ENCODE measurements at regions not wholly inside any gene's neighbourhood (a gene's known extent, or its start where the extent isn't known, plus 50 kb on each side); places are given as distances from the start of the nearest gene placed in this dataset.
"Not testable (repeated sequence)": the region's sequence is repeated elsewhere in the genome, so short reads cannot be mapped to it uniquely, and the experiment has no call there.

DNA sequence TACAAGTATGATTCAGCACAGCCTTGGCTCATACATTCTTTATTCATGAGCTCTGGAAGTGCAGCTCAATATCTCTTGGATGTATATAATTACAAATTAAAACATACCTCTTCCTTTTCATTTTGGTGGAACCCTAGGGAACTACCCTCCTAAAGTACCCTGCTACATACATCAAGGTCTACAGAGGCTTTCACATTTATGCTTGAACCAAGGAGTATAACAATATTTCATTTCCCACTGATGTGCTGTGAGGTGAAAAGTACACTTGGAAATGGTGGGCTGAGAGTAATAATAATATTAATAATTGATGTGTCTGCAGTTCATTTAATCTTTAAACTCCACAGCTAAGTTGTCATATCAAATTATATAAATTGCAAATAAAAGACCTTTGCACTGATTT, 142.2 kb upstream of the LRRC3B start:
- no peak overlapping the region for H3K4me3 ChIP-seq (ENCODE audit: low read length)
- DNase-seq, result no peak
- no peak overlapping the region for H3K4ac ChIP-seq (ENCODE audit: low read depth, low read length)
- H4K8ac ChIP-seq (ENCODE audit: low read depth, low read length), result no peak overlapping the region
- no peaks in the 10 kb centered on the region for H3K36me3 ChIP-seq (ENCODE audit: control insufficient read depth, insufficient read depth, low read length)
- H3K79me2 ChIP-seq (ENCODE audit: control insufficient read depth, insufficient read depth, low read length), result no peaks in the 10 kb centered on the region
- no peak overlapping the region for H4K5ac ChIP-seq (ENCODE audit: low read length)
- H3K79me1 ChIP-seq (ENCODE audit: low read length), result no peaks in the 10 kb centered on the region
- H3K4me2 ChIP-seq (ENCODE audit: low read length), result no peak overlapping the region
- H3K9ac ChIP-seq (ENCODE audit: low read length), result no peak overlapping the region
- no peak overlapping the region for H2AK5ac ChIP-seq (ENCODE audit: low read length)
- no peak overlapping the region for H3K56ac ChIP-seq (ENCODE audit: low read length)
- H2BK5ac ChIP-seq (ENCODE audit: low read length), result no peak overlapping the region
- no peak overlapping the region for H2BK120ac ChIP-seq (ENCODE audit: low read depth, low read length)
- no peak overlapping the region for H2BK15ac ChIP-seq (replicated peaks; ENCODE audit: low read depth)
- no peaks in the 10 kb centered on the region for H3K27me3 ChIP-seq (ENCODE audit: insufficient read depth, low read length, poor library complexity)
- no peak overlapping the region for H3K18ac ChIP-seq (ENCODE audit: low read length)
- H3K4me1 ChIP-seq (ENCODE audit: control insufficient read depth, low read depth, low read length), result no peaks in the 10 kb centered on the region
- H3K27ac ChIP-seq (ENCODE audit: low read depth, low read length), result no peak overlapping the region
- no peak overlapping the region for H3K23ac ChIP-seq (ENCODE audit: low read length)

DNA sequence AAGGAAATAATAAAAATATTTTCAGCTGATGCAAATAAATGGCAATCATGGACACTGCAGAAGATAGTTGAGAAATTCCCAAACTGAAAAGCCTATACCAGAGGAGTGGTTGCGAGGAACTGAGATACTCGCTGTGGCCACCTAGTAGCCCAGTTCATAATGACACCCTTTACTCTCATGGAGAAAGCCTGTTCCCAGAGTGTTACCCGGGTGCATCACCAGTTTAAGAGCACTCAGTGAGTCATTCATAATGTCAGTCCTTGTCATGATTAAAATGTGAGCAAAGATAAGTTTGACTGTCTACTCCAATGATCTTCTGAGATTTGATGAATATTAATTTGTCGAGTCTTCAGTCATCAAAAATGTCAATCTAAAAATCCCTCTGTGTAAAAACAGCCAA, 138.4 kb upstream of the LRRC3B start:
- Histone ChIP-seq H3K23ac (ENCODE audit: low read length) (no peak overlapping the region), H3K4me2 (ENCODE audit: low read length) (no peak overlapping the region), H2BK120ac (ENCODE audit: low read depth, low read length) (no peak overlapping the region), H3K36me3 (ENCODE audit: control insufficient read depth, insufficient read depth, low read length) (no peaks in the 10 kb centered on the region), H3K79me2 (ENCODE audit: control insufficient read depth, insufficient read depth, low read length) (no peaks in the 10 kb centered on the region), H3K9ac (ENCODE audit: low read length) (no peak overlapping the region), H4K8ac (ENCODE audit: low read depth, low read length) (no peak overlapping the region), H3K79me1 (ENCODE audit: low read length) (no peaks in the 10 kb centered on the region), H3K4me3 (ENCODE audit: low read length) (no peak overlapping the region), H2BK15ac (replicated peaks; ENCODE audit: low read depth) (no peak overlapping the region), H3K18ac (ENCODE audit: low read length) (no peak overlapping the region), H3K4ac (ENCODE audit: low read depth, low read length) (no peak overlapping the region), H3K56ac (ENCODE audit: low read length) (no peak overlapping the region), H2AK5ac (ENCODE audit: low read length) (no peak overlapping the region), H2BK5ac (ENCODE audit: low read length) (no peak overlapping the region), H3K27ac (ENCODE audit: low read depth, low read length) (no peak overlapping the region), H4K5ac (ENCODE audit: low read length) (no peak overlapping the region), H3K4me1 (ENCODE audit: control insufficient read depth, low read depth, low read length) (no peaks in the 10 kb centered on the region), H3K27me3 (ENCODE audit: insufficient read depth, low read length, poor library complexity) (no peaks in the 10 kb centered on the region)
- WGBS (ENCODE audit: extremely low coverage, insufficient coverage, low lambda C conversion rate), result no CpG with 5 or more reads among the region's 4 CpGs
- peak; percentile 78 for DNase-seq

DNA sequence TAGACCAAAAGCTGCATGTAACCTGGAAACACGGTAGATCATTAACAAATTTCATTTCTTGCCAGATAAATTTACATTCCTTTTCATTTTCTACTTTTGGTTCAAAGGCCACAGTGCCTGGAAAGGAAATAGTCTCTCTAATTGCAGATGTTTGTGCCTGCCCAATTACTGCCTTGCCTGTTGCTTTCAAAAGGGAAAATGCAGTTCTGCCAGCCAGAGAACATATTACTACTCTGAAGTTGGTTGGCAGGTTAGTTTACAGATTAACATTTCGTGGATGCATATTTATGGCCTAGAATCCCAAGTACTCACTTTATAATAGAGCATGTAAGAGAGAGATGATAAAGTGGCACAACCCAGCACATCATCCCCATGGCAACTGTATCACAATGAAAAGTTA, 124.3 kb upstream of the LRRC3B start:
- no peaks in the 10 kb centered on the region for H3K36me3 ChIP-seq (ENCODE audit: control insufficient read depth, insufficient read depth, low read length)

DNA sequence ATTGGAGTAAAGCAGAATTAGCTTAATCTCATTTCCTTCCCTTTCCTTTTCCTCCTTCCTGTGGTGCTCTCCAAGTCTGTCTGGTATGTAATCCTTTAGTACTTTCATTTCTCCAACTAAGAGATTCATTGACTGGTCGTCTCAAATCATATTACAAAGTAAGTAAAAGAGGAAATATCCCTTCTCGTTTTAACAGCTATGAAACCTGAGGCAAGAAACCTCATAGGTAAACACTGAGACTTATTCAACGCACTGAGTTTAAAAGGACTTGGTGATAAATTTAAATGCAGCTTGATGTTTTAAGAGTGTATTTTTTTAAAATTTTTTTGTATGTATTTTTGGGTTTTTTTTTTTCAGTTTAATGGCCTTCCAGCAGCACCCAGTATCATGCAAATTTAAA, 117.2 kb upstream of the LRRC3B start:
- Histone ChIP-seq H3K23ac (ENCODE audit: low read length) (no peak overlapping the region), H3K36me3 (ENCODE audit: control insufficient read depth, insufficient read depth, low read length) (no peaks in the 10 kb centered on the region), H3K18ac (ENCODE audit: low read length) (no peak overlapping the region), H3K79me2 (ENCODE audit: control insufficient read depth, insufficient read depth, low read length) (no peaks in the 10 kb centered on the region), H2BK5ac (ENCODE audit: low read length) (no peak overlapping the region), H3K27me3 (ENCODE audit: insufficient read depth, low read length, poor library complexity) (no peaks in the 10 kb centered on the region), H3K4ac (ENCODE audit: low read depth, low read length) (no peak overlapping the region), H4K8ac (ENCODE audit: low read depth, low read length) (no peak overlapping the region), H3K4me3 (ENCODE audit: low read length) (no peak overlapping the region), H2BK120ac (ENCODE audit: low read depth, low read length) (no peak overlapping the region), H3K4me1 (ENCODE audit: control insufficient read depth, low read depth, low read length) (no peaks in the 10 kb centered on the region), H2BK15ac (replicated peaks; ENCODE audit: low read depth) (no peak overlapping the region), H2AK5ac (ENCODE audit: low read length) (no peak overlapping the region), H3K9ac (ENCODE audit: low read length) (no peak overlapping the region), H3K4me2 (ENCODE audit: low read length) (no peak overlapping the region), H3K27ac (ENCODE audit: low read depth, low read length) (no peak overlapping the region), H3K56ac (ENCODE audit: low read length) (no peak overlapping the region), H4K5ac (ENCODE audit: low read length) (no peak overlapping the region), H3K79me1 (ENCODE audit: low read length) (no peaks in the 10 kb centered on the region)
- no peak for DNase-seq
- no CpG with 5 or more reads among the region's 3 CpGs for WGBS (ENCODE audit: extremely low coverage, insufficient coverage, low lambda C conversion rate)

More for the DNA sequence above, 124.3 kb upstream of the LRRC3B start:
- H2AK5ac ChIP-seq (ENCODE audit: low read length), result no peak overlapping the region
- no peak overlapping the region for H3K27ac ChIP-seq (ENCODE audit: low read depth, low read length)
- H2BK15ac ChIP-seq (replicated peaks; ENCODE audit: low read depth), result no peak overlapping the region
- no peaks in the 10 kb centered on the region for H3K79me1 ChIP-seq (ENCODE audit: low read length)
- no peaks in the 10 kb centered on the region for H3K79me2 ChIP-seq (ENCODE audit: control insufficient read depth, insufficient read depth, low read length)
- no peak overlapping the region for H2BK5ac ChIP-seq (ENCODE audit: low read length)
- no peaks in the 10 kb centered on the region for H3K27me3 ChIP-seq (ENCODE audit: insufficient read depth, low read length, poor library complexity)
- H3K18ac ChIP-seq (ENCODE audit: low read length), result no peak overlapping the region
- no CpG with 5 or more reads among the region's 2 CpGs for WGBS (ENCODE audit: extremely low coverage, insufficient coverage, low lambda C conversion rate)
- no peak overlapping the region for H3K4ac ChIP-seq (ENCODE audit: low read depth, low read length)
- H3K9ac ChIP-seq (ENCODE audit: low read length), result no peak overlapping the region
- no peak overlapping the region for H4K8ac ChIP-seq (ENCODE audit: low read depth, low read length)
- no peak for DNase-seq
- H4K5ac ChIP-seq (ENCODE audit: low read length), result no peak overlapping the region
- H3K23ac ChIP-seq (ENCODE audit: low read length), result no peak overlapping the region
- no peak overlapping the region for H3K4me3 ChIP-seq (ENCODE audit: low read length)
- H3K4me2 ChIP-seq (ENCODE audit: low read length), result no peak overlapping the region
- no peak overlapping the region for H3K56ac ChIP-seq (ENCODE audit: low read length)
- no peaks in the 10 kb centered on the region for H3K4me1 ChIP-seq (ENCODE audit: control insufficient read depth, low read depth, low read length)
- no peak overlapping the region for H2BK120ac ChIP-seq (ENCODE audit: low read depth, low read length)

DNA sequence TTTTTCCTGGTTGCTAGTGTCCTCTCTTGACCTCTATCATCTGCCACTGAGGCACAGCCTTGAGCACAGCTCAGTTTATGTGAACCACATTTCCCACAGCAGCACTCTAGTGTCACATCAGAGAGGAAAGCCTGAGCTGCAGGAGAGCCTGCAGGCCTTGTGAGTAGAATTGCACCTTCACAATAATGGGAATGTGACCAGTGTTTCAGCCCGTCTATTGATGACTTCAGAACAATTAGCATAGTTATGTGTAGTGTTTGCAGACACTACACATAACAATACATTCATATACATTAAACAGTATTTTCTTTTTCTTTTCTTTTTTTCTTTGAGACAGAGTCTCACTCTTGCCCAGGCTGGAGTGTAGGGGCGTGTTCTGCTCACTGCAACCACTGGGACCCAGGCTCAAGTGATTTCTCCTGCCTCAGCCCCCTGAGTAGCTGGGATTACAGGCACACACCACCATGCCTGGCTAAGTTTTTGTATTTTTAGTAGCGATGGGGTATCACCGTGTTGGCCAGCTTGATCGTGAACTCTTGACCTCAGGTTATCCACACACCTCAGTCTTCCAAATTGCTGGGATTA, 108.0 kb upstream of the LRRC3B start:
- not testable (repeated sequence) for H3K56ac ChIP-seq (ENCODE audit: low read length); H3K23ac ChIP-seq (ENCODE audit: low read length); H3K27ac ChIP-seq (ENCODE audit: low read depth, low read length); H3K4me3 ChIP-seq (ENCODE audit: low read length); H2AK5ac ChIP-seq (ENCODE audit: low read length); H4K8ac ChIP-seq (ENCODE audit: low read depth, low read length); H3K36me3 ChIP-seq (ENCODE audit: control insufficient read depth, insufficient read depth, low read length); H2BK5ac ChIP-seq (ENCODE audit: low read length); H3K27me3 ChIP-seq (ENCODE audit: insufficient read depth, low read length, poor library complexity); DNase-seq; H3K4me2 ChIP-seq (ENCODE audit: low read length); H3K9ac ChIP-seq (ENCODE audit: low read length); H3K79me2 ChIP-seq (ENCODE audit: control insufficient read depth, insufficient read depth, low read length); H2BK120ac ChIP-seq (ENCODE audit: low read depth, low read length); H4K5ac ChIP-seq (ENCODE audit: low read length); H2BK15ac ChIP-seq (replicated peaks; ENCODE audit: low read depth); H3K4me1 ChIP-seq (ENCODE audit: control insufficient read depth, low read depth, low read length); H3K79me1 ChIP-seq (ENCODE audit: low read length); H3K18ac ChIP-seq (ENCODE audit: low read length); H3K4ac ChIP-seq (ENCODE audit: low read depth, low read length)
- WGBS (ENCODE audit: extremely low coverage, insufficient coverage, low lambda C conversion rate), result no CpG with 5 or more reads among the region's 5 CpGs

- Histone ChIP-seq H3K9ac (ENCODE audit: low read length) (no peak overlapping the region), H3K23ac (ENCODE audit: low read length) (no peak overlapping the region), H3K4me3 (ENCODE audit: low read length) (no peak overlapping the region), H3K79me1 (ENCODE audit: low read length) (no peaks in the 10 kb centered on the region), H4K8ac (ENCODE audit: low read depth, low read length) (no peak overlapping the region), H3K27ac (ENCODE audit: low read depth, low read length) (no peak overlapping the region), H2BK15ac (replicated peaks; ENCODE audit: low read depth) (no peak overlapping the region), H4K5ac (ENCODE audit: low read length) (no peak overlapping the region), H3K79me2 (ENCODE audit: control insufficient read depth, insufficient read depth, low read length) (no peaks in the 10 kb centered on the region), H3K4me2 (ENCODE audit: low read length) (no peak overlapping the region), H3K27me3 (ENCODE audit: insufficient read depth, low read length, poor library complexity) (no peaks in the 10 kb centered on the region), H2AK5ac (ENCODE audit: low read length) (no peak overlapping the region), H3K18ac (ENCODE audit: low read length) (no peak overlapping the region), H3K56ac (ENCODE audit: low read length) (no peak overlapping the region), H3K4me1 (ENCODE audit: control insufficient read depth, low read depth, low read length) (no peaks in the 10 kb centered on the region), H2BK5ac (ENCODE audit: low read length) (no peak overlapping the region), H3K4ac (ENCODE audit: low read depth, low read length) (no peak overlapping the region), H3K36me3 (ENCODE audit: control insufficient read depth, insufficient read depth, low read length) (no peaks in the 10 kb centered on the region), H2BK120ac (ENCODE audit: low read depth, low read length) (no peak overlapping the region)
- no peak for DNase-seq
- no CpG with 5 or more reads among the region's 2 CpGs for WGBS (ENCODE audit: extremely low coverage, insufficient coverage, low lambda C conversion rate)
These were observed 107.2 kb upstream of the LRRC3B start for GRCh38 chr3:26515351-26515750.

All from mesendoderm (in vitro differentiated cells).